ENCODE measurements at regions not wholly inside any gene's neighbourhood (a gene's known extent, or its start where the extent isn't known, plus 50 kb on each side); places are given as distances from the start of the nearest gene placed in this dataset.
"Not testable (repeated sequence)": the region's sequence is repeated elsewhere in the genome, so short reads cannot be mapped to it uniquely, and the experiment has no call there.

GRCh38 chr11:23778971-23779370 is 717.9 kb upstream of the LUZP2 start:
- Histone ChIP-seq H3K4me2 (ENCODE audit: extremely low read depth, insufficient read depth, low read length) (no peak overlapping the region), H3K4me3 (replicated peaks in 1 of 4; ENCODE audit: control extremely low read depth in 1 of 4, insufficient read depth in 1 of 4, low read depth in 3 of 4, low read length in 4 of 4) (no peak overlapping the region), H4K20me1 (ENCODE audit: control insufficient read depth, extremely low read depth, insufficient read depth, low read length) (no peaks in the 10 kb centered on the region), H3K79me2 (ENCODE audit: control insufficient read depth, insufficient read depth, low read length) (no peaks in the 10 kb centered on the region), H3K9me3 (ENCODE audit: control insufficient read depth, insufficient read depth, low read depth, low read length) (no peaks in the 10 kb centered on the region), H3K9ac (ENCODE audit: insufficient read depth, low read length) (no peak overlapping the region), H3K36me3 (ENCODE audit: control insufficient read depth, insufficient read depth, low read length) (no peaks in the 10 kb centered on the region), H3K4me1 (ENCODE audit: control insufficient read depth, extremely low read depth, insufficient read depth, low read length) (no peaks in the 10 kb centered on the region), H3K27ac (ENCODE audit: insufficient read depth, low read length) (no peak overlapping the region), H3K27me3 (ENCODE audit: control insufficient read depth, insufficient read depth, low read length) (no peaks in the 10 kb centered on the region), H2AFZ (ENCODE audit: low read length) (no peak overlapping the region)
- TF ChIP-seq CTCF (conservative IDR thresholded peaks at IDR 0.05 in 1 of 2, IDR thresholded peaks at IDR 0.05 in 1 of 2; ENCODE audit: low read depth in 1 of 2, low read length in 2 of 2) (no peak), EZH2 (IDR thresholded peaks at IDR 0.05; ENCODE audit: low read length, missing control alignments) (no peak)
- peak; percentile 17 to 82 for DNase-seq (ENCODE audit: low read depth in 2 of 2)

DNA sequence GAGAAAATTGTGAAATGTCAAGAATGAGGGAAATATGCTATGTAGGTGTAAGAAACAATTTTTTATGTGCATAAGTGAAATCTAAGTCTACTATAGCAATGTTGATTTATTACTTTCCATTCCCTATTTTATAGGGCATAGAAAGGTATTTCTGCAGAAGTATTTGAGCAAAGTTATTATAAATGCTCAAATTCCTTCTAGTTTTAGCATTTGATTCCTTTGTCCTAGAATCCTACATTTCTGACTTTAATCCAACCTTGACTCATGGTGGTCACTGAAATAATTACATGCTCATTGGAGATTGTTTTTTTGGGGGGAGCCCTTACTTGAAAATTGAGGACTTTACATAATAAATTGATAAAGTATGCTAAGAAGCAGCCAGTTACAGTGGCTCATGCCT is 716.6 kb upstream of the LUZP2 start:
- H3K9me3 ChIP-seq (ENCODE audit: control insufficient read depth, insufficient read depth, low read depth, low read length): no peaks in the 10 kb centered on the region
- no peaks in the 10 kb centered on the region for H4K20me1 ChIP-seq (ENCODE audit: control insufficient read depth, extremely low read depth, insufficient read depth, low read length)
- H3K4me2 ChIP-seq (ENCODE audit: extremely low read depth, insufficient read depth, low read length): no peak overlapping the region
- TF ChIP-seq CTCF (conservative IDR thresholded peaks at IDR 0.05 in 1 of 2, IDR thresholded peaks at IDR 0.05 in 1 of 2; ENCODE audit: low read depth in 1 of 2, low read length in 2 of 2) (no peak), EZH2 (IDR thresholded peaks at IDR 0.05; ENCODE audit: low read length, missing control alignments) (no peak)
- H3K36me3 ChIP-seq (ENCODE audit: control insufficient read depth, insufficient read depth, low read length): no peaks in the 10 kb centered on the region
- DNase-seq (ENCODE audit: low read depth in 2 of 2): peak in 1 of 2 donors; percentile 51
- H3K4me3 ChIP-seq (replicated peaks in 1 of 4; ENCODE audit: control extremely low read depth in 1 of 4, insufficient read depth in 1 of 4, low read depth in 3 of 4, low read length in 4 of 4): no peak overlapping the region
- H2AFZ ChIP-seq (ENCODE audit: low read length): no peak overlapping the region
- no peaks in the 10 kb centered on the region for H3K4me1 ChIP-seq (ENCODE audit: control insufficient read depth, extremely low read depth, insufficient read depth, low read length)
- H3K27ac ChIP-seq (ENCODE audit: insufficient read depth, low read length): no peak overlapping the region
- H3K9ac ChIP-seq (ENCODE audit: insufficient read depth, low read length): no peak overlapping the region
- no peaks in the 10 kb centered on the region for H3K27me3 ChIP-seq (ENCODE audit: control insufficient read depth, insufficient read depth, low read length)
- no peaks in the 10 kb centered on the region for H3K79me2 ChIP-seq (ENCODE audit: control insufficient read depth, insufficient read depth, low read length)

- no peaks in the 10 kb centered on the region for H3K36me3 ChIP-seq (ENCODE audit: control insufficient read depth, insufficient read depth, low read length)
- H3K4me3 ChIP-seq (replicated peaks in 1 of 4; ENCODE audit: control extremely low read depth in 1 of 4, insufficient read depth in 1 of 4, low read depth in 3 of 4, low read length in 4 of 4): no peak overlapping the region
- H3K4me1 ChIP-seq (ENCODE audit: control insufficient read depth, extremely low read depth, insufficient read depth, low read length): no peaks in the 10 kb centered on the region
- H3K9me3 ChIP-seq (ENCODE audit: control insufficient read depth, insufficient read depth, low read depth, low read length): no peaks in the 10 kb centered on the region
- H2AFZ ChIP-seq (ENCODE audit: low read length): no peak overlapping the region
- no peaks in the 10 kb centered on the region for H4K20me1 ChIP-seq (ENCODE audit: control insufficient read depth, extremely low read depth, insufficient read depth, low read length)
- TF ChIP-seq EZH2 (IDR thresholded peaks at IDR 0.05; ENCODE audit: low read length, missing control alignments): no peak
- no peak for TF ChIP-seq CTCF (conservative IDR thresholded peaks at IDR 0.05 in 1 of 2, IDR thresholded peaks at IDR 0.05 in 1 of 2; ENCODE audit: low read depth in 1 of 2, low read length in 2 of 2)
- H3K79me2 ChIP-seq (ENCODE audit: control insufficient read depth, insufficient read depth, low read length): no peaks in the 10 kb centered on the region
- H3K27ac ChIP-seq (ENCODE audit: insufficient read depth, low read length): no peak overlapping the region
- no peak overlapping the region for H3K9ac ChIP-seq (ENCODE audit: insufficient read depth, low read length)
- H3K27me3 ChIP-seq (ENCODE audit: control insufficient read depth, insufficient read depth, low read length): no peaks in the 10 kb centered on the region
- H3K4me2 ChIP-seq (ENCODE audit: extremely low read depth, insufficient read depth, low read length): no peak overlapping the region
- no peak for DNase-seq (ENCODE audit: low read depth in 2 of 2)
Measured at GRCh38 chr11:23781803-23782560, 714.9 kb upstream of the LUZP2 start.

DNA sequence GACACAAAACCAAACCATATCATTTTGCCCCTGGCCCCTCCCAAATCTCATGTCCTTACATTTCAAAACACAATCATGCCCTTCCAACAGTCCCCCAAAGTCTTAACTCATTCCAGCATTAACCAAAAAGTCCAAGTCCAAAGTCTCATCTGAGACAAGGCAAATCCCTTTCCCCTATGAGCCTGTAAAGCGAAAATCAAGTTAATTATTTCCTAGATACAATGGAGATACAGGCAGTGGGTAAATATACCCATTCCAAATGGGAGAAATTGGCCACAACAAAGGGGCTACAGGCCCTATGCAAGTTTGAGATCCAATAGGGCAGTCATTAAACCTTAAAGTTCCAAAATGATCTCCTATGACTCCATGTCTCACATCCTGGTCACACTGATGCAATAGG is 709.9 kb upstream of the LUZP2 start:
- H3K9me3 ChIP-seq (ENCODE audit: control insufficient read depth, insufficient read depth, low read depth, low read length); H3K9ac ChIP-seq (ENCODE audit: insufficient read depth, low read length); H4K20me1 ChIP-seq (ENCODE audit: control insufficient read depth, extremely low read depth, insufficient read depth, low read length); H3K4me2 ChIP-seq (ENCODE audit: extremely low read depth, insufficient read depth, low read length); H3K79me2 ChIP-seq (ENCODE audit: control insufficient read depth, insufficient read depth, low read length); H3K4me3 ChIP-seq (replicated peaks in 1 of 4; ENCODE audit: control extremely low read depth in 1 of 4, insufficient read depth in 1 of 4, low read depth in 3 of 4, low read length in 4 of 4); H3K4me1 ChIP-seq (ENCODE audit: control insufficient read depth, extremely low read depth, insufficient read depth, low read length); DNase-seq (ENCODE audit: low read depth in 2 of 2); H2AFZ ChIP-seq (ENCODE audit: low read length); H3K36me3 ChIP-seq (ENCODE audit: control insufficient read depth, insufficient read depth, low read length); H3K27me3 ChIP-seq (ENCODE audit: control insufficient read depth, insufficient read depth, low read length); H3K27ac ChIP-seq (ENCODE audit: insufficient read depth, low read length): not testable (repeated sequence)
